Stimulated activated CD8-positive, alpha-beta memory T cell treated with anti-CD3 and anti-CD28 coated beads, Interleukin-15, amount 100 ng/mL, for 4 hours (primary cell): ENCODE measurements at regions not wholly inside any gene's neighbourhood (a gene's known extent, or its start where the extent isn't known, plus 50 kb on each side); places are given as distances from the start of the nearest gene placed in this dataset.
A peak's percentile ranks its signal among the peaks of the same experiment; 100 is the strongest.

Source experiments
- DNase-seq, 2 donors: peaks; one replicate each; pipeline ENCODE4 v3.0.0-alpha.2; 2020; ENCODE audit warnings: low read depth in 2 of 2

DNA sequence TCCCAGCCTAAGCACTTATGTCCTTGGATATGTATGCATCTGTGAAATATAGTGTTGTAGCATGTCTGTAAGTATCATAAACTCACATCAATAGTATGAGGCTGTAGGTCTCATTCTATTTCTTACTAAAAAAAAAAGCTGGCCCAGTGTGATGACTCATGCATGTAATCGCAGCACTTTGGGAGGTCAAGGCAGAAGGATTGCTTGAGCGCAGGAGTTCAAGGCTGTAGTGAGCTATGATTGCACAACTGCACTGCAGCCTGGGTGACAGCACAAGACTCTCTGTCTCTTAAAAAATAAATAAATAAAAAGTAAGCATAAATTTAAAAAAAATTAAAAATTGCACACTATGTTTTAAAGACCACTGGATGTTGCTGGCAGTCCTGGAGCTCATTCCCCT is 79.1 kb upstream of the SPATA13 start:
- no peak for DNase-seq

- DNase-seq, result no peak
These were observed 77.4 kb upstream of the SPATA13 start for GRCh38 chr13:24083141-24083540.

DNA sequence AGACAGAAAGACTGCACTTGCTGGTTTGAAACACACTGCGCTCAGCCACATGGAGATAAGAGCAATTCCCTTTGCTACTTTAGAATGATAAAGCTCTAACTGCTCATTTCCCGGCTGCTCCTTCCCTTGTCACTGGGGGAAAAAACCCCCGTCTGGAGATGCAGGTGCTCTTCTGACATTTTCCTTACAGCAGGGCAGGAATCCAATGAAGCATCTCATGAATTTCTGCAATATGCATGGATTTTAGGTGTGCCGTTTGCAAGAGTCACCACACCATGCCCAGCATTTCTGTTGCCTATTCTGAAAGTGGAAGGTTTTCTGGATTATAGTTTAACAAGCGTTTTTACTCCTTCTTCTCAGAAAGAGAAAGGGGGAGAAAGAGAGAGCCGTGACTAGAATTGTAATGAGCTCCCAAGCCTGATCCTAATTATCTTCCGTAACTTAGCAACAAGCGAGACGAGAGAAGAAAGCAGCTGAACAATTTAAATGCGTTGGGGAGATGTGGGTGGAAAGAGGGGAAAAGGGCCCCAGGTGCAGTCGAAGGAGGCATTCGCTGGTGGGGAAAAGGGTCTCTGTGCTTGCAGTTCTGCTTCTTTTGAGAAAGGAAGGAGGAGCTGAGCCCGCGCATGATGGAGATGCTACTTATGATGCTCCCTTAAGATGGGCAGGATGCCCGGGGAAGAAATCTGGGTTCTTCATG is 76.6 kb upstream of the SPATA13 start:
- DNase-seq, result no peak

DNA sequence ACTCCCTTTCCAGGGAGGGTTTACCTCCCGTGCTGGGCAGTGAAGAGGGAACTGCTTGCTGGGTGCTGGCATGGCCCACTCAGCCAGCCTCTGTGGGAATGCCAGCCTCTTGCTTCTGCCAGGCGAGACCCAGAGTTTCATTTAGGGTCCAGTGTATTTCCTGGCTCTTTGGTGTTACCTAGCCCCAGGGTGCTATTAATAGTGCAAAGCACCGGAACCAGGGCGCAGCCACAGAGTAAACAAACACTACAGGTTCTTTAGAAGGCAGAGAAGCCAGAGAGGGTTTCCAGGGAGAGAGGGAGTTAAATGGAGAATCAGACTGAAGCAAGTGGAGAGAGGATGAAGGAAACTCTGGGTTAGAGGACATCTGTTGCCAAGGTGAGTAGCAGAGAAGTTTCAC is 74.9 kb upstream of the SPATA13 start:
- DNase-seq, result no peak

DNA sequence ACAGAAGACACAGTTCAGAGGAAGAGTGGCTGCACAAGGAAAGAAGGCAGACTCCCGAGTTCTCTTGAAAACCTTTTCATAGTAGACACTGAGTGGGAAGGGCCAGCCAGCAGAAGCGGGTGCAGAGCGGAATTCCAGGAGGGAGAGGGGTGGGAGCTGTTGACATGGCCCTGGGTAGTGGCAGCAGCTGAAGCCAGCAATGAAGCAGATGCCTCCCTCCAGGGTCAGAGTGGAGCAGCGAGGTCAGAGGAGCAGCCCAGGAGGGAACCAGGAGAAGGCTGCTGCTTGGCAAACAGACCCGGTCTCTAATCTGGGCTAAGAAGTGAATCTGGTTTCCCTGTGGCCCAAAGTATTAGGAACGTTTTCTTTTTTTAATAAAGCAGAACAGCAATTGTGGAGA is 73.9 kb upstream of the SPATA13 start:
- DNase-seq, result no peak

GRCh38 chr13:24087605-24088225 is 72.8 kb upstream of the SPATA13 start:
- no peak for DNase-seq

GRCh38 chr13:24090049-24090448 is 70.5 kb upstream of the SPATA13 start:
- DNase-seq, result no peak

DNA sequence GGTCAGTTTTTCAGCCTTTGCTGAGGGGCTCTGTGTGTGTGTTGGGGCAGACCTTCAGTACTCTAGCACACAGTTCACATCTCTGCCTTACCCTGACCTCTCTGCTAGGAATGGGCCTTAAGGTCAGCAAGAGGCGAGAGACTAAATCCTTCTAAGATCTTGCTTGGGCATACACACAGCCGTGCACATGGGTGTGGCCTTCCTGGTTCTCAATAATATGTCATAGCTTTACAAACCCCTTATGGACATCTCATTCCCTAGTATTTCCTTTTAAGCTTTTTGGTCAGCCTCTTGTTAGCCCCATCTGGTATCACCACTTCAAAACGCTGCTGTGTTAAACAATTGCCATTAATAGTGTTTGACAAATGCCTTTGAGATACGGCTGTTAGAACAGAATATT is 69.4 kb upstream of the SPATA13 start:
- no peak for DNase-seq

- no peak for DNase-seq
These were observed 68.4 kb upstream of the SPATA13 start for GRCh38 chr13:24092108-24092507.

DNA sequence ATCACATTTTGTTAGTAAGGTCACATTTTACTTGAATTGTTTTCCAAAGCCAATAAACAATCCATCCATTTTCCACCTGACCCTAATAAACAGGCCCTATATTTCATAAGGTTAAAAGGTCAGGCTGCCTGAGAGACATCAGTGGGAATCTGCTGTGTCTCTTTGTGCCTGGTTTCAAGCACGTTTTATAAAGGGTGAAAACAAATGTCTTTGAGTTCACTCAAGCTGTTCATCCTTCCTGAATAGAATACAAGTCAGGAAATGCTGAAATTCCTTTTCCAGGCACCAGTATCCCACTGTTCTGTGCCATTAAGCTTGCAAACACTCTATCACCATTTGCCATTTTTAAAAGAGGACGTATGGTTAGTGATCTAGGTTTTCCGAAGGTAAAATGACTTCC is 67.5 kb upstream of the SPATA13 start:
- DNase-seq, result no peak

DNA sequence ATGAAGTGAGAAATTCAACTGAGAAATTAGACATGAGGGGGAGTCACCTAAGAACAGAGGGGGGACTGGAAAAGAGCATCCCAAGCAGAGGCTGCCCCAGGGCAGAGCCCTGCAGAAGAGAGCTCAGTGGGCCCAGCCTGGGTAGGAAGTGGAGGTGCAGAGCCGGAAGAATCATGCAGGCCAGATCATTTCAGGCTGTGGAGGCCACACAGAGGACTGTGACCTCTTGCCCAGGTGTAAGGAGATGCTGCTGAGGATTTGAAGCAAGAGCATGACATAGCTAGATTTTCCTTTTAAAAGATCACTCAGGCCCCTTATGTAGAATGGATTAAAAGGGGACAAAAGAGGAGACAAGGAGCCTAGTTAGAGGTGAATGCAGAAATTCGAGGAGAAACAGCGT is 63.9 kb upstream of the SPATA13 start:
- no peak for DNase-seq

DNA sequence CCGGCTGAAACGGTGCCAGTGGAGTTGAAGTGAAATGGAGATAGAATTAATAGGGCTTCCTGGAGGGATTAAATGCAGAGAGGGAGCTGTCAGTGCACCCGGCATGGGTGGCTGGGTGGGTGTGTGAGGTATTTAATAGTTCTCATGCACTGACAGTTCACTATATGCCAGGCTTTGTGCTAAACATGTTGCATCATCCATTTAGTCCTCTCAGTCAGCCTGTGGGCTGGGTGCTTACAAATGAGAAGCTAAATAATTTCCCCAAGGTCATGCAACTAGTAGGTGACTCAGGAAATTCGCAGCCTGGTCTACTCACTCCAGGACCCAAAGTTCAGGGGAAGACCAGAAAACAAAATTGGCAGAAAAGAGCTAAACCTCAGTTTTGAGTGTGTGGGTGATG is 63.5 kb upstream of the SPATA13 start:
- peak in 1 of 2 donors; percentile 3 for DNase-seq

- DNase-seq, result no peak
These were observed 62.9 kb upstream of the SPATA13 start for GRCh38 chr13:24097667-24098066.

DNA sequence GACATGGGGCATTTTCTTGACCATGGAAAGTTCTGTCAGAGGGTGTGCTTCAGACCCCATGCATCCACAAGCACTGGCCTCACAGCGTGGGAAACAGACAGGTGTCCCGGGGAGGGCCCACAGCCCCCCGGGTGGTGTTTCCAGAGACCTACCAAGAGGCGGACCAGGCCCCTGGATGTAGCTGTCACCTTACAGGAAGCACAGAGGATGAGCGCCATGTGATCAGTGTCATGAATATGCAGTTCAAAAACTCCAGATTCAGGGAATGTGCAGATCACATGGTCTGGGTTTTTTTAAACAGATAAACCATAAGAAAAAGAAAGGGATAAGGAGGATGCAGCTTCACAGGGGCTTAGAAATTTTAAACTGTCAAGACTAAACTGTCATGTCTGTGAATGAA is 61.0 kb upstream of the SPATA13 start:
- no peak for DNase-seq

- DNase-seq, result no peak
These were observed 60.3 kb upstream of the SPATA13 start for GRCh38 chr13:24100188-24100587.

DNA sequence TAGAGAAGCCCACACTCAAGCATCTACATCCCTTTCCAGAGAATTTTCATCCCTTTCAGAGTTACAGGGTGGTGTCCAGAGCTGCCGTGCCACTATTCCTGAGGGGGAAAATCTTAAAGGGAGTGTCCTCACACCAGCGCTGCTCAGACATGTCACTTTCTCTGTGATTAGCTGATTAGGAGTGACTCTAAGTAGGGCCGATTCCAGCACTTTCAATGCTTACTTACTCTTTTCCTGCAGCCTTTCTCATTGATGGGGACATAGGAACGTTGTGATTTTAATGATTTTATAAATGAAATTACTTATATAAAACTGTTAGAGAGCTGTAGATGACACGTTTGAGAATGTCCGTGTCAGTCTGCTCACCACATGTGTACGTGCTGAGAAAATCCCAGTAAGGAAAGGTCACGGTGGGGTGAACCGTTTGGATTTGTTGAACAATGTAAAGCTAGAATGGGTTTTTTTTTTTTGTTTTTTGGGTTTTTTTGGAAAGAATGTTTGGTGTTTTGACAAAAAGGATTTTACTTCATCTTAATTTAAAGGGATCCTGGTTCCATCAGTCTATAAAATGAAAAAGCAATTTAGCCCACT is 56.6 kb upstream of the SPATA13 start:
- no peak for DNase-seq

DNA sequence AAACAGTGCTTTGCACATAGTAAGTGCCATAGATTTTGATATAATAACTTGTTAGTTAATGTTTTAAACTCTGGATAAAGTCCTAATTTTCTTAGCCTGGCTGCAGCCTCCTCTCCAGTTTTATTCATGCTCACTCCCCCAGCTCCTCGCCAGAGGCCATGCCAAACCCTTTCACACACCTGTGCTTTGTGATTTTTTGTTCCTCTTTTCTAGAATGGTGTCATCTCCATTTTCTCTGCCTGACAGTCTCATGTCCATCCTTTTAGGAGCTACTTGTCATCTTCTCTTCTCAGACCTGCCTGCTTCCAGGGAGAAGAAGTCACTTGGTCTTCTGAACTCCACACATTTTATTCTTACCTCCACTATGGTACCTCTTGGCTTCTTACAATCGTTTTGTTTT is 55.8 kb upstream of the SPATA13 start:
- no peak for DNase-seq

GRCh38 chr13:24106429-24106828 is 54.1 kb upstream of the SPATA13 start:
- DNase-seq, result no peak

GRCh38 chr13:24107955-24108614 is 52.4 kb upstream of the SPATA13 start:
- DNase-seq, result no peak

GRCh38 chr13:24108615-24108965 is 51.9 kb upstream of the SPATA13 start:
- no peak for DNase-seq

DNA sequence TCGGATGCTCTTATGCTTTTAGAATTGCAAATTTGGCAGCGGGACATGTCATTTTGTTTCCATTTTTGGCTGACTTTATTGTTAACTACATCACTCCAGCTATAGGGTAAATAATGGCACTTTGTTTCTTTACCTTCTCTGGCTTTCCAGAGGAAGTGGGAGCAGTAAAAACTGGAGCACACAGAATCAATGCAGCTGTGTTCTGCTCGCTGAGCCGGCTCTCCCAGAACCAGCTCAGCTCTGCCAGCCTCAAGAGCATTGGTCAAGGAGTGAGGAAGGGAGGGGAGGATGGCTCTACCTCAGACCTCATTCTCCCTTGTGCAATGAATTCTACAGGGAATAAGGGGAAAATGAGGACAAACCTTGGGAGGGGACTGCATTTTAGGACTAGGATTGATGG is 50.5 kb upstream of the SPATA13 start:
- DNase-seq, result no peak
